ENCODE measurements at regions not wholly inside any gene's neighbourhood (a gene's known extent, or its start where the extent isn't known, plus 50 kb on each side); places are given as distances from the start of the nearest gene placed in this dataset.

DNA sequence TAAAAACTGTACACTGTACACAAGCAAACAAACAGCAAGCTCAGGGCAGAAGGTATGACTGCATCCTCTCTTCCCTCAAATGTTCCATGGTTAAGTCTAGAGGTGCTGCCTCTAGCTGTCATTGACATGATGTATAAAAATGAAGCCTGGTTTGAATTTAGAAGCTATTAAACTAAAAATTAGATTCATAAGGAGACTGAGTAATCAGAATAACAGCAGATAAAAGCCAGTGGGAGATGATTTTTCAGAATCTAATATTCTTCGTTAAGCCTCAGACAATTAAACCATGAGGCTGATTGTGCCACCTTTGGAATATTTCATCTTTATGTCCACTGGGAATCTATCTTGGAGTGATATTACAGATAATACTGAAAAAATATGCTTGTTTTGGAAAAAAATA is 101.4 kb upstream of the ZC3H12C start:
- TF ChIP-seq, protein P1, sequence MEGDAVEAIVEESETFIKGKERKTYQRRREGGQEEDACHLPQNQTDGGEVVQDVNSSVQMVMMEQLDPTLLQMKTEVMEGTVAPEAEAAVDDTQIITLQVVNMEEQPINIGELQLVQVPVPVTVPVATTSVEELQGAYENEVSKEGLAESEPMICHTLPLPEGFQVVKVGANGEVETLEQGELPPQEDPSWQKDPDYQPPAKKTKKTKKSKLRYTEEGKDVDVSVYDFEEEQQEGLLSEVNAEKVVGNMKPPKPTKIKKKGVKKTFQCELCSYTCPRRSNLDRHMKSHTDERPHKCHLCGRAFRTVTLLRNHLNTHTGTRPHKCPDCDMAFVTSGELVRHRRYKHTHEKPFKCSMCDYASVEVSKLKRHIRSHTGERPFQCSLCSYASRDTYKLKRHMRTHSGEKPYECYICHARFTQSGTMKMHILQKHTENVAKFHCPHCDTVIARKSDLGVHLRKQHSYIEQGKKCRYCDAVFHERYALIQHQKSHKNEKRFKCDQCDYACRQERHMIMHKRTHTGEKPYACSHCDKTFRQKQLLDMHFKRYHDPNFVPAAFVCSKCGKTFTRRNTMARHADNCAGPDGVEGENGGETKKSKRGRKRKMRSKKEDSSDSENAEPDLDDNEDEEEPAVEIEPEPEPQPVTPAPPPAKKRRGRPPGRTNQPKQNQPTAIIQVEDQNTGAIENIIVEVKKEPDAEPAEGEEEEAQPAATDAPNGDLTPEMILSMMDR (IDR thresholded peaks at IDR 0.05; ENCODE audit: insufficient read depth, low read depth, low read length) = no peak
- TF ChIP-seq EZH2 (IDR thresholded peaks at IDR 0.05; ENCODE audit: insufficient read depth, low read length) = no peak
